Caco-2 (cell line): ENCODE measurements at regions not wholly inside any gene's neighbourhood (a gene's known extent, or its start where the extent isn't known, plus 50 kb on each side); places are given as distances from the start of the nearest gene placed in this dataset.

Source experiments
- BruUV-seq: library from RNA; stranded (reverse); fragments of 400-500 nt; replicated peaks from 2 replicates; lab custom pipeline; 2021; lab: Mats Ljungman, UMichigan
- CTCF ChIA-PET: fragments of 300-600 bp; sonication (Branson Sonifier 250); formaldehyde crosslinking; loops from one replicate; lab custom pipeline; 2022; ENCODE audit warnings: antibody characterized with exemption; lab: Charles Lee
- POLR2A ChIA-PET: fragments of 300-600 bp; sonication (Branson Sonifier 250); formaldehyde crosslinking; loops from one replicate; lab custom pipeline; 2022; ENCODE audit warnings: antibody characterized with exemption; lab: Charles Lee
- DNase-seq, 2 experiments: peaks; one replicate each; pipeline versions ENCODE4 v3.0.0 to v3.0.0-alpha.2; 2020 to 2022
- H3K27me3 ChIP-seq: replicated peaks from 2 replicates; pipeline ENCODE4 v1.6.0; 2011; ENCODE audit warnings: low read length; ENCODE audit not compliant: control insufficient read depth, insufficient read depth
- H3K36me3 ChIP-seq: 2 replicates; pipeline ENCODE4 v1.5.1; 2011; ENCODE audit warnings: low read length; ENCODE audit not compliant: control insufficient read depth, insufficient read depth
- H3K4me1 ChIP-seq: fragments of 250-450 bp; sonication (Bioruptor Pico); 2 replicates; pipeline ENCODE4 v1.5.1; 2020; ENCODE audit warnings: mild to moderate bottlenecking
- H3K4me3 ChIP-seq: 2 replicates; pipeline ENCODE4 v1.5.1; 2011; ENCODE audit warnings: low read depth, mild to moderate bottlenecking, control low read depth, low read length
- H3K9me3 ChIP-seq: fragments of 250-450 bp; sonication (Bioruptor Pico); 2 replicates; pipeline ENCODE4 v1.5.1; 2020; ENCODE audit warnings: mild to moderate bottlenecking, moderate library complexity
- H3K27ac Mint-ChIP-seq: one replicate; pipeline ENCODE4 v1.8.0; 2022; ENCODE audit warnings: mixed read lengths; ENCODE audit not compliant: unreplicated experiment
- H3K27me3 Mint-ChIP-seq: one replicate; pipeline ENCODE4 v1.8.0; 2022; ENCODE audit warnings: mixed read lengths; ENCODE audit not compliant: insufficient read depth, unreplicated experiment
- H3K36me3 Mint-ChIP-seq: one replicate; pipeline ENCODE4 v1.8.0; 2022; ENCODE audit warnings: mild to moderate bottlenecking, mixed read lengths; ENCODE audit not compliant: insufficient read depth, unreplicated experiment
- H3K4me1 Mint-ChIP-seq: one replicate; pipeline ENCODE4 v1.8.0; 2022; ENCODE audit warnings: low read depth, mixed read lengths; ENCODE audit not compliant: unreplicated experiment
- H3K4me3 Mint-ChIP-seq: one replicate; pipeline ENCODE4 v1.8.0; 2022; ENCODE audit warnings: mild to moderate bottlenecking, moderate library complexity, mixed read lengths; ENCODE audit not compliant: unreplicated experiment
- H3K9me3 Mint-ChIP-seq: one replicate; pipeline ENCODE4 v1.8.0; 2022; ENCODE audit warnings: mixed read lengths; ENCODE audit not compliant: unreplicated experiment
- intact Hi-C: fragments of 100-400 bp; cut with micrococcal nuclease; formaldehyde crosslinking; loops from one replicate; pipeline ENCODE4 v1.10.0; 2022; ENCODE audit not compliant: unreplicated experiment
- TF ChIP-seq, protein P1 (sequence below), 2 experiments: fragments of 200-600 bp in 1 of 2; IDR thresholded peaks; 1 replicate in 1 of 2; 2 replicates in 1 of 2; pipeline versions ENCODE4 v1.5.1 to v1.8.0; 2011 to 2022; ENCODE audit warnings: antibody characterized with exemption in 1 of 2, control low read depth in 1 of 2, inconsistent platforms in 1 of 2, low read depth in 1 of 2, low read length in 1 of 2, mild to moderate bottlenecking in 1 of 2, moderate library complexity in 1 of 2; ENCODE audit not compliant: insufficient read depth in 1 of 2, severe bottlenecking in 1 of 2, unreplicated experiment in 1 of 2

- Mint-ChIP-seq H3K36me3 (no peaks in the 10 kb centered on the region), H3K9me3 (no peaks in the 10 kb centered on the region), H3K27me3 (no peaks in the 10 kb centered on the region), H3K4me3 (no peak overlapping the region), H3K4me1 (no peaks in the 10 kb centered on the region), H3K27ac (no peak overlapping the region)
- Histone ChIP-seq H3K4me1 (no peaks in the 10 kb centered on the region), H3K27me3 (no peaks in the 10 kb centered on the region), H3K36me3 (no peaks in the 10 kb centered on the region), H3K4me3 (no peak overlapping the region), H3K9me3 (no peaks in the 10 kb centered on the region)
- DNase-seq: no peak
- CTCF ChIA-PET: no interaction called here
- POLR2A ChIA-PET: no interaction called here
- TF ChIP-seq, protein P1, sequence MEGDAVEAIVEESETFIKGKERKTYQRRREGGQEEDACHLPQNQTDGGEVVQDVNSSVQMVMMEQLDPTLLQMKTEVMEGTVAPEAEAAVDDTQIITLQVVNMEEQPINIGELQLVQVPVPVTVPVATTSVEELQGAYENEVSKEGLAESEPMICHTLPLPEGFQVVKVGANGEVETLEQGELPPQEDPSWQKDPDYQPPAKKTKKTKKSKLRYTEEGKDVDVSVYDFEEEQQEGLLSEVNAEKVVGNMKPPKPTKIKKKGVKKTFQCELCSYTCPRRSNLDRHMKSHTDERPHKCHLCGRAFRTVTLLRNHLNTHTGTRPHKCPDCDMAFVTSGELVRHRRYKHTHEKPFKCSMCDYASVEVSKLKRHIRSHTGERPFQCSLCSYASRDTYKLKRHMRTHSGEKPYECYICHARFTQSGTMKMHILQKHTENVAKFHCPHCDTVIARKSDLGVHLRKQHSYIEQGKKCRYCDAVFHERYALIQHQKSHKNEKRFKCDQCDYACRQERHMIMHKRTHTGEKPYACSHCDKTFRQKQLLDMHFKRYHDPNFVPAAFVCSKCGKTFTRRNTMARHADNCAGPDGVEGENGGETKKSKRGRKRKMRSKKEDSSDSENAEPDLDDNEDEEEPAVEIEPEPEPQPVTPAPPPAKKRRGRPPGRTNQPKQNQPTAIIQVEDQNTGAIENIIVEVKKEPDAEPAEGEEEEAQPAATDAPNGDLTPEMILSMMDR (IDR thresholded peaks at IDR 0.05; ENCODE audit: insufficient read depth in 1 of 2, low read depth in 1 of 2, low read length in 1 of 2, severe bottlenecking in 1 of 2, unreplicated experiment in 1 of 2): no peak
- intact Hi-C loops: no loop called here
- no TSS peak for BruUV-seq
Observed at GRCh38 chr3:170640737-170641171, 54.9 kb upstream of the SLC7A14 start.

DNA sequence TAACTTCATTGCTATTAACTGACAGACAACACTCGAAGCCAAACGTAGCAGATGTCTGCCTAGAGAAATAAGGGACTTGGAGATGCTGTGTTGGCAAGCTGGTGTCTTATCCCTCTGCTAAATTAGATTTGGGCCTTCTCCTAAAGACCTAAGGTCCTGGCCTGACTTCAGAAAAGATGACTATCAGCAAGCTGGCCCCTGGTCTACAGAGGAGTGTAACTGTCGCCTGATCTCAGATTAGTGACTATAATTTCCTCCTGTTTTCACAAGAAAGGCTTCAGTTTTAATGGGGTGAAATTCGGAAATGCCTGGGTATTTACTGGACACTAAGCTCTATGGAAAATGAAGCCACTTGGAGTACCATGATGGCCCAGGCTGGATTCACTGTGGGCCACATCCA is 53.1 kb upstream of the SLC7A14 start:
- no peaks in the 10 kb centered on the region for H3K4me1 Mint-ChIP-seq
- Histone ChIP-seq H3K27me3 (no peaks in the 10 kb centered on the region), H3K4me3 (no peak overlapping the region), H3K36me3 (no peaks in the 10 kb centered on the region), H3K9me3 (no peaks in the 10 kb centered on the region), H3K4me1 (no peaks in the 10 kb centered on the region)
- ChIA-PET POLR2A (no interaction called here), CTCF (no interaction called here)
- H3K27ac Mint-ChIP-seq: no peak overlapping the region
- no TSS peak for BruUV-seq
- H3K36me3 Mint-ChIP-seq: no peaks in the 10 kb centered on the region
- no peaks in the 10 kb centered on the region for H3K9me3 Mint-ChIP-seq
- TF ChIP-seq, protein P1 (IDR thresholded peaks at IDR 0.05; ENCODE audit: insufficient read depth in 1 of 2, low read depth in 1 of 2, low read length in 1 of 2, severe bottlenecking in 1 of 2, unreplicated experiment in 1 of 2): no peak
- intact Hi-C loops: no loop called here
- no peak overlapping the region for H3K4me3 Mint-ChIP-seq
- no peak for DNase-seq
- no peaks in the 10 kb centered on the region for H3K27me3 Mint-ChIP-seq

- Mint-ChIP-seq H3K36me3 (no peaks in the 10 kb centered on the region), H3K27me3 (no peaks in the 10 kb centered on the region), H3K9me3 (no peaks in the 10 kb centered on the region), H3K27ac (no peak overlapping the region), H3K4me1 (no peaks in the 10 kb centered on the region), H3K4me3 (no peak overlapping the region)
- intact Hi-C loops: no loop called here
- ChIA-PET CTCF (no interaction called here), POLR2A (no interaction called here)
- Histone ChIP-seq H3K27me3 (no peaks in the 10 kb centered on the region), H3K4me3 (no peak overlapping the region), H3K4me1 (no peaks in the 10 kb centered on the region), H3K36me3 (no peaks in the 10 kb centered on the region), H3K9me3 (no peaks in the 10 kb centered on the region)
- DNase-seq: no peak
- no TSS peak for BruUV-seq
- TF ChIP-seq, protein P1 (IDR thresholded peaks at IDR 0.05; ENCODE audit: insufficient read depth in 1 of 2, low read depth in 1 of 2, low read length in 1 of 2, severe bottlenecking in 1 of 2, unreplicated experiment in 1 of 2): no peak
Observed at GRCh38 chr3:170637306-170637705, 51.4 kb upstream of the SLC7A14 start.
